ENCODE measurements at regions not wholly inside any gene's neighbourhood (a gene's known extent, or its start where the extent isn't known, plus 50 kb on each side); places are given as distances from the start of the nearest gene placed in this dataset.
"Not testable (repeated sequence)": the region's sequence is repeated elsewhere in the genome, so short reads cannot be mapped to it uniquely, and the experiment has no call there.

- Mint-ChIP-seq H3K4me1 (peaks cover 3% of the 10 kb centered on the region), H3K4me3 (no peak overlapping the region), H3K9me3 (no peaks in the 10 kb centered on the region), H3K27ac (no peak overlapping the region), H3K27me3 (peaks cover 1% of the 10 kb centered on the region), H3K36me3 (ENCODE audit: low read depth) (no peaks in the 10 kb centered on the region)
- intact Hi-C loops (cut with micrococcal nuclease) = no loop called here
- DNase-seq = no peak
These were observed 129.9 kb downstream of the KCNA5 start for GRCh38 chr12:5173511-5174011.

DNA sequence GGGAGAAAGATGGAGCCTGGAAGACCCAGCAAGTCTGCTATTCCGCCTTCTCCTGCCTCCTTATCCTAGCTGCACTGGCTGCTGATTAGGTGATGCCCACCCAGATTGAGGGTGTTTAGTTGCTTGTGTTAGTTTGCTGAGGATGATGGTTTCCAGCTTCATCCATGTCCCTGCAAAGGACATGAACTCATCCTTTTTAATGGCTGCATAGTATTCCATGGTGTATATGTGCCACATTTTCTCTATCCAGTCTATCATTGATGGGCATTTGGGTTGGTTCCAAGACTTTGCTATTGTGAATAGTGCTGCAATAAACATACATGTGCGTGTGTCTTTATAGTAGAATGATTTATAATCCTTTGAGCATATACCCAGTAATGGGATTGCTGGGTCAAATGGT is 131.7 kb downstream of the KCNA5 start:
- H3K36me3 Mint-ChIP-seq (ENCODE audit: low read depth); H3K27me3 Mint-ChIP-seq; H3K27ac Mint-ChIP-seq; H3K9me3 Mint-ChIP-seq; intact Hi-C loops (cut with micrococcal nuclease); H3K4me1 Mint-ChIP-seq; DNase-seq; H3K4me3 Mint-ChIP-seq: not testable (repeated sequence)

DNA sequence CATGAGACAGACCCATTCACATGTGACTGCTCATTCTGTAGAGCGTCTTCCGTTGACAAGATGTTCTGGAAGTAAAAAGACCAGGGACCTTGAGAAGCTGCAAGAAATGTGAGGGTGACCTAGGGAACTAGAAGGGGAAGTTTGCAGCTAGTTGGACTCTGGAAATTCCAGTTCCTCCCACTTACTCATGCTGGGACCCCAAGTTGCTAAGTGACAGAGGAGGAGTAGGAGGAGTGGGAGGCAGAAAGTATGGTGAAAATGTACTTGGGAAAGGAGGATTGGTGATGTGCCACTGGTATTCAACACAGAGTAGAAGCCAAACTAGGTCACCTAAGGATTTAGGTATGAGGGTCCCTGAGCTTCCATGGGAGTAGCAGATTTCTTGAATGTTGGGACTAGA is 132.4 kb downstream of the KCNA5 start:
- intact Hi-C loops (cut with micrococcal nuclease) = no loop called here
- no peak for DNase-seq
- peaks cover 3% of the 10 kb centered on the region for H3K27me3 Mint-ChIP-seq
- no peak overlapping the region for H3K4me3 Mint-ChIP-seq
- H3K9me3 Mint-ChIP-seq = no peaks in the 10 kb centered on the region
- no peaks in the 10 kb centered on the region for H3K36me3 Mint-ChIP-seq (ENCODE audit: low read depth)
- H3K27ac Mint-ChIP-seq = no peak overlapping the region
- peaks cover 3% of the 10 kb centered on the region for H3K4me1 Mint-ChIP-seq

DNA sequence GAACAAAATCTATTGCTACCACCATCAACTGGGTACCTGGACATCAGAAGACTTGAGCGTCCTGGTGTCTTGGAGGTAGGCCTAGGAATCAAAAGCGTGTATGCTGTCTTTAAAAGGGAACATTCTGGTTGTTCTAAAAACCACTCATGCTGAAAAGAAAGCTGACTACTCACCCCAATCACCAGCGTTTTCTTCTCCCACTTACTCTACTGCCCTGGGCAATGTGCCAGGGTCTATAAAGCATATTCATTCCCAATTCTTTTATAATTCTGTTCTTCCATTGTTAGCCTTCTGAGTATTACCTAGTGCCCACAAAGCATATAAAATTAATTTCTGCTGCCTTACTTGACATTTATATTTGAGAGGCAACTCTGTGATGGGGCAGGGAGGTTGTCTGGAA is 133.4 kb downstream of the KCNA5 start:
- intact Hi-C loops (cut with micrococcal nuclease) = no loop called here
- H3K27me3 Mint-ChIP-seq = peaks cover 3% of the 10 kb centered on the region

DNA sequence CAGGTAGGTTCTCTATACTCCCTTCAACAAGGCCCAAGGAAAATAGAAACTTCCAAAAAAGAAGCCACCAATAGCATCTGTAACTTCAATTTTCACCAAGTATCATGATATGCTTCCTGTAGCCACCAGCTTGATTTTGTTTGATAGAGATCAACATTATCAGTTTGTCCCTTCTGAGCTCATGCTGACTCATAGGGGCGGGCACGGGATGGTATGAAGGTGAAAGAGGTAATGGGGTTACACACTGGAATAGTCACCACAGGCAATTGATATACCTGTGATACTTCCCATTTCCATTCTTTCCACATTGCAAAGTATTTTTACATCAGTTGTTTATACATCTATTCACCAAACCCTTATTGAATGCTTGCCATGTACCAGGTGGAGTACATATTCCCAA is 134.1 kb downstream of the KCNA5 start:
- intact Hi-C loops (cut with micrococcal nuclease) = no loop called here
- no peak for DNase-seq
- no peaks in the 10 kb centered on the region for H3K9me3 Mint-ChIP-seq
- H3K4me3 Mint-ChIP-seq = no peak overlapping the region
- peaks cover 3% of the 10 kb centered on the region for H3K27me3 Mint-ChIP-seq
- peaks cover 3% of the 10 kb centered on the region for H3K4me1 Mint-ChIP-seq
- H3K36me3 Mint-ChIP-seq (ENCODE audit: low read depth) = no peaks in the 10 kb centered on the region
- H3K27ac Mint-ChIP-seq = no peak overlapping the region

More for the DNA sequence above, 133.4 kb downstream of the KCNA5 start:
- H3K9me3 Mint-ChIP-seq = no peaks in the 10 kb centered on the region
- H3K4me3 Mint-ChIP-seq = no peak overlapping the region
- H3K27ac Mint-ChIP-seq = no peak overlapping the region
- no peaks in the 10 kb centered on the region for H3K36me3 Mint-ChIP-seq (ENCODE audit: low read depth)
- DNase-seq = no peak
- peaks cover 3% of the 10 kb centered on the region for H3K4me1 Mint-ChIP-seq

- intact Hi-C loops (cut with micrococcal nuclease) = no loop called here
- DNase-seq = no peak
- H3K4me3 Mint-ChIP-seq = no peak overlapping the region
- H3K9me3 Mint-ChIP-seq = no peaks in the 10 kb centered on the region
- H3K27ac Mint-ChIP-seq = no peak overlapping the region
- H3K36me3 Mint-ChIP-seq (ENCODE audit: low read depth) = no peaks in the 10 kb centered on the region
- H3K27me3 Mint-ChIP-seq = peaks cover 3% of the 10 kb centered on the region
- H3K4me1 Mint-ChIP-seq = peaks cover 3% of the 10 kb centered on the region
These were observed 134.9 kb downstream of the KCNA5 start for GRCh38 chr12:5178571-5178970.

- Mint-ChIP-seq H3K4me1 (peaks cover 3% of the 10 kb centered on the region), H3K4me3 (no peak overlapping the region), H3K36me3 (ENCODE audit: low read depth) (no peaks in the 10 kb centered on the region), H3K27ac (no peak overlapping the region), H3K9me3 (no peaks in the 10 kb centered on the region), H3K27me3 (peaks cover 3% of the 10 kb centered on the region)
- intact Hi-C loops (cut with micrococcal nuclease) = no loop called here
- no peak for DNase-seq
These were observed 136.8 kb downstream of the KCNA5 start for GRCh38 chr12:5180496-5180895.

GRCh38 chr12:5184186-5184585 is 140.5 kb downstream of the KCNA5 start:
- H3K27me3 Mint-ChIP-seq = no peaks in the 10 kb centered on the region
- H3K4me1 Mint-ChIP-seq = no peaks in the 10 kb centered on the region
- intact Hi-C loops (cut with micrococcal nuclease) = no loop called here
- DNase-seq = no peak
- H3K4me3 Mint-ChIP-seq = no peak overlapping the region
- no peaks in the 10 kb centered on the region for H3K9me3 Mint-ChIP-seq
- H3K27ac Mint-ChIP-seq = no peak overlapping the region
- no peaks in the 10 kb centered on the region for H3K36me3 Mint-ChIP-seq (ENCODE audit: low read depth)

DNA sequence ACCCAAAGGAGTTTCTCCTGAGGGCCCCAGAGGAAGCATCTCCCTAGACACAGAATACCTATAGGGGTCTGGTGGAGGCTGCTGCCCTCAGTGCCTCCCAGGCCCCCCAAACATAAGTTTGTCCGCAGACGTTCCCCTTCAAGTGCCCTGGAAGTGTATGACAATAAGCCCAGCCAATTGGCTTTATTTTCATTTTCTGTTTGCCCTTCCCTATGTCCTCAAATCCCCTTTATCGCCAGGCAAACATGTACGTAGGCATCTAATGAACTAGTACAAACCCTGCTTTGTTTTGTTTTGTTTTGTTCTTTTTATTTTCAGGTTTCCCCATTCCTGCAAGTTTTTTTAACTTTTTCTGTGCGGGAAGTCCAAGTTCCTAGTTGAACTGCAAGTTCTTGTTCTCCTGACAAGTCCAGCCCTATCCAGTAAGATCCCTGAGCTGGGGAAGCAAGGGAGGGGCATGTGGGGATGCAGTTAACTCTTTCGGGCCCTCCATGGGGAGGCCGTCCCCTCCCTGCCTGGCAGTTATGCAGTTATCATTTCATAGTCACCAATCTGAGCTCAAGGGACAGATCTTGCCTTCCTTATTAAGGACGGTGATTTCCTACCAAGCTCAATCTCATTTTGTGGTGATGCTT is 141.9 kb downstream of the KCNA5 start:
- Mint-ChIP-seq H3K4me1 (no peaks in the 10 kb centered on the region), H3K36me3 (ENCODE audit: low read depth) (no peaks in the 10 kb centered on the region), H3K27me3 (no peaks in the 10 kb centered on the region), H3K4me3 (no peak overlapping the region), H3K27ac (no peak overlapping the region), H3K9me3 (no peaks in the 10 kb centered on the region)
- intact Hi-C loops (cut with micrococcal nuclease) = no loop called here
- no peak for DNase-seq

DNA sequence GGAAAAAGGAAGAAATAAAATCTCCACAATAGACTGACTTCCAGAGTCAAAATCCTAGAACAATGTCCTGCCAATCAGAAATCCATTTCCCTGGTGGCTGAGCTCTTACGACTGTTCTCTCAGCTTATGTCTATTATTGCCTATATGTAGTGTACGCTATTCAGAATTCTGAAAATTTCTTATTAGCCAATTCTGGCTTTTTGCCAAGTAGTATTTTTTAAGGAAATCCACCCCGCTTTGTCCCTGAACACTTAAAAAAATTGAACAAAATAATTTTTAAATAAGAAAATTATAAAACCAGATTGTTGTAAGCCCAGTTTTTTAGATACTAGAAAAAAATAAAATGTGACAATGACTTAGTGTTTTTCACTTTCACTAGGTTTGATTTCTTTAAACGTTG is 143.0 kb downstream of the KCNA5 start:
- no peak for DNase-seq
- H3K36me3 Mint-ChIP-seq (ENCODE audit: low read depth) = no peaks in the 10 kb centered on the region
- H3K27ac Mint-ChIP-seq = no peak overlapping the region
- no peak overlapping the region for H3K4me3 Mint-ChIP-seq
- H3K27me3 Mint-ChIP-seq = no peaks in the 10 kb centered on the region
- H3K9me3 Mint-ChIP-seq = no peaks in the 10 kb centered on the region
- no peaks in the 10 kb centered on the region for H3K4me1 Mint-ChIP-seq
- intact Hi-C loops (cut with micrococcal nuclease) = no loop called here

- no peak overlapping the region for H3K4me3 Mint-ChIP-seq
- H3K27ac Mint-ChIP-seq = no peak overlapping the region
- no peaks in the 10 kb centered on the region for H3K36me3 Mint-ChIP-seq (ENCODE audit: low read depth)
- H3K27me3 Mint-ChIP-seq = no peaks in the 10 kb centered on the region
- DNase-seq = no peak
- H3K9me3 Mint-ChIP-seq = no peaks in the 10 kb centered on the region
- intact Hi-C loops (cut with micrococcal nuclease) = no loop called here
- no peaks in the 10 kb centered on the region for H3K4me1 Mint-ChIP-seq
These were observed 143.5 kb downstream of the KCNA5 start for GRCh38 chr12:5187136-5187535.

DNA sequence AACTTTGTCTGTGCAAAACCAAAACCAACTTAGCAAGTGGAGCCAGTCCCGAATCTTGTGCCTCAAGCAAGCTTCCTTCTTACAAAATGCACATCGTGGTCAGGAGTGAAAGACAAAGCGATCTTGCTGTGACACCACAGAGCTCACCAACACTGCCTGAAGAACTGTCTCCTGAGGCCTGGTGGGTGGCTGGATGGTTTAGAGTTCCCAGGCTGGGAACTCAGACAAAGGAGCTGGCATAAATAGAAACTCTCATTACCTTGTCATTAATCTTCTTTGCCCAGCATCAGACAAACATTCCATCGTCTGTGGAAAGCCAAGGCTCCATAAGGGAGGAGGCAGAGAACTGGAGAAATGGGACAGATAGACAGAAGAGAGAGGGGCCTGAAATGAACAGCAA is 144.8 kb downstream of the KCNA5 start:
- Mint-ChIP-seq H3K27ac (no peak overlapping the region), H3K9me3 (no peaks in the 10 kb centered on the region), H3K27me3 (no peaks in the 10 kb centered on the region), H3K4me3 (no peak overlapping the region), H3K4me1 (no peaks in the 10 kb centered on the region), H3K36me3 (ENCODE audit: low read depth) (no peaks in the 10 kb centered on the region)
- intact Hi-C loops (cut with micrococcal nuclease) = no loop called here
- DNase-seq = no peak

- H3K9me3 Mint-ChIP-seq = no peaks in the 10 kb centered on the region
- no peak for DNase-seq
- no peak overlapping the region for H3K27ac Mint-ChIP-seq
- intact Hi-C loops (cut with micrococcal nuclease) = no loop called here
- H3K36me3 Mint-ChIP-seq (ENCODE audit: low read depth) = no peaks in the 10 kb centered on the region
- H3K4me1 Mint-ChIP-seq = no peaks in the 10 kb centered on the region
- H3K27me3 Mint-ChIP-seq = no peaks in the 10 kb centered on the region
- no peak overlapping the region for H3K4me3 Mint-ChIP-seq
These were observed 145.5 kb downstream of the KCNA5 start for GRCh38 chr12:5189173-5189572.

- intact Hi-C loops (cut with micrococcal nuclease) = no loop called here
These were observed 148.3 kb downstream of the KCNA5 start for GRCh38 chr12:5191803-5192538.

GRCh38 chr12:5192726-5193125 is 149.0 kb downstream of the KCNA5 start:
- H3K4me1 Mint-ChIP-seq = no peaks in the 10 kb centered on the region
- no peaks in the 10 kb centered on the region for H3K27me3 Mint-ChIP-seq
- no peaks in the 10 kb centered on the region for H3K36me3 Mint-ChIP-seq (ENCODE audit: low read depth)
- no peaks in the 10 kb centered on the region for H3K9me3 Mint-ChIP-seq
- no peak for DNase-seq
- H3K4me3 Mint-ChIP-seq = no peak overlapping the region
- H3K27ac Mint-ChIP-seq = no peak overlapping the region
- intact Hi-C loops (cut with micrococcal nuclease) = no loop called here

More at GRCh38 chr12:5191803-5192538, 148.3 kb downstream of the KCNA5 start:
- Mint-ChIP-seq H3K27me3 (no peaks in the 10 kb centered on the region), H3K27ac (no peak overlapping the region), H3K4me1 (no peaks in the 10 kb centered on the region), H3K4me3 (no peak overlapping the region), H3K9me3 (no peaks in the 10 kb centered on the region), H3K36me3 (ENCODE audit: low read depth) (no peaks in the 10 kb centered on the region)
- DNase-seq = no peak

Measured in activated CD4-positive, alpha-beta T cell treated with anti-CD3 and anti-CD28 coated beads, Interleukin-2, amount 10 ng/mL, durations not matched to agents 24 days and 14 days (primary cell).